ENCODE measurements at regions not wholly inside any gene's neighbourhood (a gene's known extent, or its start where the extent isn't known, plus 50 kb on each side); places are given as distances from the start of the nearest gene placed in this dataset.

DNA sequence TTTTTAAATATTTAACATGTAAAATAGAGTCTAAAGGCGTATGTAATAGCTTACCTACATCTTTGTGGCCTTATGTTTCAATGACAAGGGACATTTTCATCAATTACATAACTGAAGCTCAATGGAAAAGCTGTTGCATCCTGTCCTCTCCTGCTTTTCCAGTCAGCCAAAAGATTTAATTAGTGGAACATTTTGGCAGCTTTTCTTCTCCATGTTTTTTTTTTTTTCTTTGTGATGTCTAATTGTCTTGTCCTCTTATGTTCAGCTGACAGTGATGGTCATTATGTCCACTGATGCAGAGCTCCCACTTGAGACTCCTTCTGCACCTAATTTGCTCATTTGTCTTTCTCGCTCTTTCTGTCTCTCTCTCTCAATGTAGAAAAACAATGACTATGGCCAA is 422.2 kb downstream of the GABRG1 start:
- TF ChIP-seq, protein P1, sequence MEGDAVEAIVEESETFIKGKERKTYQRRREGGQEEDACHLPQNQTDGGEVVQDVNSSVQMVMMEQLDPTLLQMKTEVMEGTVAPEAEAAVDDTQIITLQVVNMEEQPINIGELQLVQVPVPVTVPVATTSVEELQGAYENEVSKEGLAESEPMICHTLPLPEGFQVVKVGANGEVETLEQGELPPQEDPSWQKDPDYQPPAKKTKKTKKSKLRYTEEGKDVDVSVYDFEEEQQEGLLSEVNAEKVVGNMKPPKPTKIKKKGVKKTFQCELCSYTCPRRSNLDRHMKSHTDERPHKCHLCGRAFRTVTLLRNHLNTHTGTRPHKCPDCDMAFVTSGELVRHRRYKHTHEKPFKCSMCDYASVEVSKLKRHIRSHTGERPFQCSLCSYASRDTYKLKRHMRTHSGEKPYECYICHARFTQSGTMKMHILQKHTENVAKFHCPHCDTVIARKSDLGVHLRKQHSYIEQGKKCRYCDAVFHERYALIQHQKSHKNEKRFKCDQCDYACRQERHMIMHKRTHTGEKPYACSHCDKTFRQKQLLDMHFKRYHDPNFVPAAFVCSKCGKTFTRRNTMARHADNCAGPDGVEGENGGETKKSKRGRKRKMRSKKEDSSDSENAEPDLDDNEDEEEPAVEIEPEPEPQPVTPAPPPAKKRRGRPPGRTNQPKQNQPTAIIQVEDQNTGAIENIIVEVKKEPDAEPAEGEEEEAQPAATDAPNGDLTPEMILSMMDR (conservative IDR thresholded peaks at IDR 0.05) = no peak
- TF ChIP-seq ZFX (IDR thresholded peaks at IDR 0.05) = no peak
